GM23338 (cell line): ENCODE measurements at regions not wholly inside any gene's neighbourhood (a gene's known extent, or its start where the extent isn't known, plus 50 kb on each side); places are given as distances from the start of the nearest gene placed in this dataset.

Source experiments
- ATAC-seq: fragments of 200-7000 bp; cut with Tn5 transposase; 3 replicates; pipeline ENCODE4 v1.9.1; 2020
- DNase-seq: peaks from one replicate; pipeline ENCODE4 v3.0.0-alpha.2; 2015; ENCODE audit warnings: low spot score
- H2AFZ ChIP-seq: fragments of 200-600 bp; sonication (generic); 2 replicates; pipeline ENCODE4 v1.8.0; 2016; ENCODE audit warnings: antibody characterized with exemption, mild to moderate bottlenecking, moderate library complexity
- H3F3A ChIP-seq: fragments of 200-600 bp; sonication (generic); replicated peaks from 2 replicates; pipeline ENCODE4 v1.8.0; 2017; ENCODE audit warnings: antibody characterized with exemption, mixed run types, low read depth
- H3K27ac ChIP-seq: fragments of 200-600 bp; sonication (generic); 2 replicates; pipeline ENCODE4 v1.6.1; 2016; ENCODE audit warnings: low read depth
- H3K27me3 ChIP-seq: fragments of 200-600 bp; sonication (generic); 2 replicates; pipeline ENCODE4 v1.8.0; 2016; ENCODE audit warnings: mild to moderate bottlenecking, mixed run types, moderate library complexity; ENCODE audit not compliant: insufficient read depth
- H3K36me3 ChIP-seq: fragments of 200-600 bp; sonication (generic); 2 replicates; pipeline ENCODE4 v1.8.0; 2016; ENCODE audit warnings: mild to moderate bottlenecking; ENCODE audit not compliant: insufficient read depth
- H3K4me1 ChIP-seq: fragments of 200-600 bp; sonication (generic); 2 replicates; pipeline ENCODE4 v1.8.0; 2016; ENCODE audit warnings: mild to moderate bottlenecking, moderate library complexity; ENCODE audit not compliant: insufficient read depth
- H3K4me2 ChIP-seq: fragments of 200-600 bp; sonication (generic); 2 replicates; pipeline ENCODE4 v1.7.1; 2017; ENCODE audit warnings: mixed run types
- H3K4me3 ChIP-seq: fragments of 200-600 bp; sonication (generic); 2 replicates; pipeline ENCODE4 v1.6.1; 2016; ENCODE audit warnings: mixed run types
- H3K79me2 ChIP-seq: fragments of 200-600 bp; sonication (generic); replicated peaks from 2 replicates; pipeline ENCODE4 v1.8.0; 2017; ENCODE audit warnings: mild to moderate bottlenecking; ENCODE audit not compliant: insufficient read depth
- H3K9me2 ChIP-seq: fragments of 200-600 bp; sonication (generic); 2 replicates; pipeline ENCODE4 v1.8.0; 2017; ENCODE audit not compliant: insufficient read depth
- H4K20me1 ChIP-seq: fragments of 200-600 bp; sonication (generic); replicated peaks from 2 replicates; pipeline ENCODE4 v1.8.0; 2017; ENCODE audit warnings: mild to moderate bottlenecking; ENCODE audit not compliant: insufficient read depth
- H3K27ac Mint-ChIP-seq: 2 replicates; pipeline ENCODE4 v1.8.0; 2020; ENCODE audit warnings: inconsistent platforms, mild to moderate bottlenecking, moderate library complexity, mixed read lengths
- H3K27me3 Mint-ChIP-seq: 3 replicates; pipeline ENCODE4 v1.8.0; 2022; ENCODE audit warnings: low read depth, mild to moderate bottlenecking, moderate library complexity, mixed read lengths, inconsistent platforms; ENCODE audit not compliant: insufficient read depth, poor library complexity
- H3K36me3 Mint-ChIP-seq: 3 replicates; pipeline ENCODE4 v1.8.0; 2021; ENCODE audit warnings: low read depth, mild to moderate bottlenecking, inconsistent platforms, moderate library complexity, mixed read lengths
- H3K4me1 Mint-ChIP-seq: 3 replicates; pipeline ENCODE4 v1.8.0; 2020; ENCODE audit warnings: mild to moderate bottlenecking, inconsistent platforms, mixed read lengths
- H3K4me3 Mint-ChIP-seq: 3 replicates; pipeline ENCODE4 v1.8.0; 2021; ENCODE audit warnings: moderate library complexity, mild to moderate bottlenecking, inconsistent platforms, mixed read lengths
- H3K9me3 Mint-ChIP-seq: 3 replicates; pipeline ENCODE4 v1.8.0; 2020; ENCODE audit warnings: moderate library complexity, mild to moderate bottlenecking, inconsistent platforms, mixed read lengths
- CREB1 ChIP-seq: fragments of 250-450 bp; sonication (Bioruptor Pico); IDR thresholded peaks from 2 replicates; pipeline ENCODE4 v1.5.0; 2020; ENCODE audit warnings: low read depth, mild to moderate bottlenecking, moderate library complexity
- CTCF ChIP-seq, 2 experiments: fragments of 200-600 bp in 1 of 2; sonication (generic) in 1 of 2; conservative IDR thresholded peaks; 2 replicates each; pipeline versions ENCODE4 v1.5.1 to v1.6.1; 2016 to 2017; ENCODE audit warnings: antibody characterized with exemption in 2 of 2, low read depth in 2 of 2, mild to moderate bottlenecking in 2 of 2, moderate library complexity in 1 of 2
- ETS1 ChIP-seq: IDR thresholded peaks from 2 replicates; pipeline ENCODE4 v1.6.1; 2016; ENCODE audit warnings: antibody characterized with exemption
- EZH2 ChIP-seq: fragments of 200-600 bp; sonication (generic); IDR thresholded peaks from one replicate; pipeline ENCODE4 v1.8.0; 2017; ENCODE audit warnings: antibody characterized with exemption, mild to moderate bottlenecking, low read depth; ENCODE audit not compliant: unreplicated experiment
- EZH2phosphoT487 ChIP-seq: fragments of 200-600 bp; sonication (generic); IDR thresholded peaks from one replicate; pipeline ENCODE4 v1.8.1; 2018; ENCODE audit warnings: antibody characterized with exemption; ENCODE audit not compliant: unreplicated experiment
- JUNB ChIP-seq: IDR thresholded peaks from one replicate; pipeline ENCODE4 v1.6.1; 2016; ENCODE audit warnings: antibody characterized with exemption; ENCODE audit not compliant: unreplicated experiment
- NANOG ChIP-seq: IDR thresholded peaks from 2 replicates; pipeline ENCODE4 v1.6.1; 2016; ENCODE audit warnings: antibody characterized with exemption, borderline replicate concordance
- POLR2AphosphoS5 ChIP-seq: IDR thresholded peaks from 2 replicates; pipeline ENCODE4 v1.6.1; 2016; ENCODE audit warnings: antibody characterized with exemption, low read depth
- REST ChIP-seq: IDR thresholded peaks from one replicate; pipeline ENCODE4 v1.6.1; 2018; ENCODE audit warnings: antibody characterized with exemption; ENCODE audit not compliant: unreplicated experiment
- STAT1 ChIP-seq: IDR thresholded peaks from one replicate; pipeline ENCODE4 v1.6.1; 2016; ENCODE audit warnings: antibody characterized with exemption; ENCODE audit not compliant: unreplicated experiment
- ZNF114 ChIP-seq: fragments of 250-450 bp; sonication (Bioruptor Pico); IDR thresholded peaks from 2 replicates; pipeline ENCODE4 v1.5.0; 2020; ENCODE audit warnings: mild to moderate bottlenecking, moderate library complexity
- ZNF331 ChIP-seq: fragments of 250-450 bp; sonication (Bioruptor Pico); IDR thresholded peaks from 2 replicates; pipeline ENCODE4 v1.5.0; 2020; ENCODE audit warnings: low read depth, mild to moderate bottlenecking, moderate library complexity
- ZNF462 ChIP-seq: fragments of 250-450 bp; sonication (Bioruptor Pico); IDR thresholded peaks from 2 replicates; pipeline ENCODE4 v1.5.0; 2020; ENCODE audit warnings: mild to moderate bottlenecking, moderate library complexity

GRCh38 chr4:181905708-181906107 is 337.5 kb upstream of the TENM3 start:
- peaks cover 3% of the 10 kb centered on the region; the same call in 1 of the 2 replicates for H3K9me2 ChIP-seq
- H3K36me3 ChIP-seq = 0 out of 2 replicates have a peak, but pooled peaks cover 5% of the 10 kb centered on the region
- no peaks in the 10 kb centered on the region; the same call in 2 of the 3 replicates for H3K4me1 Mint-ChIP-seq
- H3K4me2 ChIP-seq = no peak overlapping the region
- H3K4me3 Mint-ChIP-seq = no peak overlapping the region
- peaks cover 14% of the 10 kb centered on the region for H3K36me3 Mint-ChIP-seq
- no peak for DNase-seq
- no peaks in the 10 kb centered on the region for H3K4me1 ChIP-seq
- no peak overlapping the region for H2AFZ ChIP-seq
- no peak for ATAC-seq
- H3K27ac ChIP-seq = no peak overlapping the region
- no peak overlapping the region for H3K27ac Mint-ChIP-seq
- no peak overlapping the region for H3K4me3 ChIP-seq
- H4K20me1 ChIP-seq = no peaks in the 10 kb centered on the region
- H3F3A ChIP-seq = no peaks in the 10 kb centered on the region
- peaks cover 19% of the 10 kb centered on the region for H3K9me3 Mint-ChIP-seq
- H3K27me3 Mint-ChIP-seq = no peaks in the 10 kb centered on the region
- TF ChIP-seq ZNF462 = no peak
- no peak for TF ChIP-seq ETS1
- no peak for TF ChIP-seq JUNB
- no peak for TF ChIP-seq REST
- no peak for TF ChIP-seq NANOG
- no peak for TF ChIP-seq EZH2
- TF ChIP-seq POLR2AphosphoS5 = no peak
- TF ChIP-seq STAT1 = no peak
- no peak for TF ChIP-seq EZH2phosphoT487
- TF ChIP-seq ZNF114 (CRISPR knock-in tag) = no peak
- TF ChIP-seq CREB1 (CRISPR knock-in tag) = no peak
- TF ChIP-seq ZNF331 (CRISPR knock-in tag) = no peak
- no peak for TF ChIP-seq CTCF (conservative IDR thresholded peaks at IDR 0.05; ENCODE audit: low read depth in 2 of 2)
- H3K27me3 ChIP-seq = no peaks in the 10 kb centered on the region
- H3K79me2 ChIP-seq = no peaks in the 10 kb centered on the region
